GM12864 (cell line): ENCODE measurements at regions not wholly inside any gene's neighbourhood (a gene's known extent, or its start where the extent isn't known, plus 50 kb on each side); places are given as distances from the start of the nearest gene placed in this dataset.

ENCODE experiments used
- DNase-seq: peaks from one replicate; pipeline ENCODE4 v3.0.0-alpha.2; 2011; ENCODE audit warnings: low read depth
- H3K4me3 ChIP-seq: 2 replicates; pipeline ENCODE4 v1.5.1; 2011; ENCODE audit warnings: mild to moderate bottlenecking, low read depth, low read length, control low read depth
- TF ChIP-seq, protein P1 (sequence below): IDR thresholded peaks from 2 replicates; pipeline ENCODE4 v1.5.1; 2011; ENCODE audit warnings: low read depth, mild to moderate bottlenecking, moderate library complexity, low read length, control low read depth, inconsistent platforms; ENCODE audit errors: missing control alignments

GRCh38 chr5:120841830-120842229, 377.7 kb downstream of the PRR16 start:
- DNase-seq: no peak
- TF ChIP-seq, protein P1, sequence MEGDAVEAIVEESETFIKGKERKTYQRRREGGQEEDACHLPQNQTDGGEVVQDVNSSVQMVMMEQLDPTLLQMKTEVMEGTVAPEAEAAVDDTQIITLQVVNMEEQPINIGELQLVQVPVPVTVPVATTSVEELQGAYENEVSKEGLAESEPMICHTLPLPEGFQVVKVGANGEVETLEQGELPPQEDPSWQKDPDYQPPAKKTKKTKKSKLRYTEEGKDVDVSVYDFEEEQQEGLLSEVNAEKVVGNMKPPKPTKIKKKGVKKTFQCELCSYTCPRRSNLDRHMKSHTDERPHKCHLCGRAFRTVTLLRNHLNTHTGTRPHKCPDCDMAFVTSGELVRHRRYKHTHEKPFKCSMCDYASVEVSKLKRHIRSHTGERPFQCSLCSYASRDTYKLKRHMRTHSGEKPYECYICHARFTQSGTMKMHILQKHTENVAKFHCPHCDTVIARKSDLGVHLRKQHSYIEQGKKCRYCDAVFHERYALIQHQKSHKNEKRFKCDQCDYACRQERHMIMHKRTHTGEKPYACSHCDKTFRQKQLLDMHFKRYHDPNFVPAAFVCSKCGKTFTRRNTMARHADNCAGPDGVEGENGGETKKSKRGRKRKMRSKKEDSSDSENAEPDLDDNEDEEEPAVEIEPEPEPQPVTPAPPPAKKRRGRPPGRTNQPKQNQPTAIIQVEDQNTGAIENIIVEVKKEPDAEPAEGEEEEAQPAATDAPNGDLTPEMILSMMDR: no peak
- H3K4me3 ChIP-seq: no peak overlapping the region

DNA sequence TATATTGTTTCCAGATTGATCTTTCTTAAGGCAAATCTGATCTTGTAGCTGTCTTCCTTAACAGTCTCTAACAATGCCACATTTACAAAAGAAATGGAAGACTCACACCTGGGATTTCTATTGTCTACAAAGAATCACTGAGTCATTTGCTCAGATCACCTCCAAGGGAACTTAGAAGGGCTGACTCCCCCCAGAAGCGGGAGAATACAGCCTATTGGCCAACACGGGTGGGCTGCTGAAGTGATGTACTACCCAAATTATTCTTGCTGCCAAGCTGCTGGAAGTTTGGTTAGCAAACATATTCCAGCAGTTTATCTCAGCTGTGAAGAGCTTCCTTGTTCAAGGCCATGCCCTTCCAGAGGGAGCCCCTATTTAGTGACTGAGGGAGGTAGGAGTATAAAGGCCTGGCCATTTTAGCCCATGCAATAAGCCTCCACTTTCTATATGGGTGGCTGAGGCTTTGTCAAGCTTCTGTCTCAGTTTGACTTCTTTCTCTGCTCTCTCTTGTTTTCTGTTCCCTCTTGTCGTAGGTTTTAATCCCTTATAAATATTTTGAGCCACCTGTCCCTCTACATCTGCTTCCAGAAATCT, 379.4 kb downstream of the PRR16 start:
- no peak overlapping the region for H3K4me3 ChIP-seq
- DNase-seq: no peak
- TF ChIP-seq, protein P1: no peak

DNA sequence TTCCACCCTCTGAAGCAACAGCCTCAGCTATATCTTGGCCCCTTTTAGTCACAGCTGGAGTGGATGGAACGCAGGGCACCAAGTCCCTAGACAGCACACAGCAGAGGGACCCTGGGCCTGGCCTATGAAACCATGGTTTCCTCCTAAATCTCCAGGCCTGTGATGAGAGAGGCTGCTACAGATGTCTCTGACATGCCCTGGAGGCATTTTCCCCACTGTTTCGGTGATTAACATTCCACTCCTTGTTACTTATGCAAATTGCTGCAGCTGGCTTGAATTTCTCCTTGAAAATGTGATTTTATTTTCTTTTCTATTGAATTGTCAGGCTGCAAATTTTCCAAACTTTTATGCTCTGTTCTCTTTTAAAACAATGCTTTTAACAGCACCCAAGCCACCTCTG, 384.8 kb downstream of the PRR16 start:
- no peak for DNase-seq
- H3K4me3 ChIP-seq: no peak overlapping the region
- TF ChIP-seq, protein P1: no peak

- TF ChIP-seq, protein P1: no peak
- H3K4me3 ChIP-seq: no peak overlapping the region
These were observed 388.2 kb downstream of the PRR16 start for GRCh38 chr5:120852222-120852860.

DNA sequence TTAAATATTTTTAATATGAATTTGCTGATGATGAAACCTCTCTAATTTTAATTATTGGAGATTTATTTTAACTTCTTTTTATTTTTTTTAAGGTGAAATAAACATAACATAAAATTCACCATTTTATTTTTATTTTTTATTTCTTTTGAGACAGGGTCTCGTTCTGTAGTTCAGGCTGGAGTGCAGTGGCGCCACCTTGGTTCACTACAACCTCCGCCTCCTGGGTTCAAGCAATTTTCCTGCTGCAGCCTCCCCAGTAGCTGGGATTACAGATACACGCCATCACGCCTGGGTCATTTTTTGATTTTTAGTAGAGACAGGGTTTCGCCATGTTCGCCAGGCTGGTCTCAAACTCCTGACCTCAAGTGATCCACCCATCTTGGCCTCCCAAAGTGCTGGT, 402.9 kb downstream of the PRR16 start:
- TF ChIP-seq, protein P1: no peak
- no peak for DNase-seq
- H3K4me3 ChIP-seq: no peak overlapping the region

More at GRCh38 chr5:120852222-120852860, 388.2 kb downstream of the PRR16 start:
- DNase-seq: no peak

- DNase-seq: no peak
- H3K4me3 ChIP-seq: no peak overlapping the region
- TF ChIP-seq, protein P1: no peak
These were observed 405.7 kb downstream of the PRR16 start for GRCh38 chr5:120869831-120870230.

- DNase-seq: no peak
- H3K4me3 ChIP-seq: no peak overlapping the region
- TF ChIP-seq, protein P1: no peak
These were observed 408.2 kb downstream of the PRR16 start for GRCh38 chr5:120872297-120872696.
